ENCODE measurements at regions not wholly inside any gene's neighbourhood (a gene's known extent, or its start where the extent isn't known, plus 50 kb on each side); places are given as distances from the start of the nearest gene placed in this dataset.
"Not testable (repeated sequence)": the region's sequence is repeated elsewhere in the genome, so short reads cannot be mapped to it uniquely, and the experiment has no call there.

DNA sequence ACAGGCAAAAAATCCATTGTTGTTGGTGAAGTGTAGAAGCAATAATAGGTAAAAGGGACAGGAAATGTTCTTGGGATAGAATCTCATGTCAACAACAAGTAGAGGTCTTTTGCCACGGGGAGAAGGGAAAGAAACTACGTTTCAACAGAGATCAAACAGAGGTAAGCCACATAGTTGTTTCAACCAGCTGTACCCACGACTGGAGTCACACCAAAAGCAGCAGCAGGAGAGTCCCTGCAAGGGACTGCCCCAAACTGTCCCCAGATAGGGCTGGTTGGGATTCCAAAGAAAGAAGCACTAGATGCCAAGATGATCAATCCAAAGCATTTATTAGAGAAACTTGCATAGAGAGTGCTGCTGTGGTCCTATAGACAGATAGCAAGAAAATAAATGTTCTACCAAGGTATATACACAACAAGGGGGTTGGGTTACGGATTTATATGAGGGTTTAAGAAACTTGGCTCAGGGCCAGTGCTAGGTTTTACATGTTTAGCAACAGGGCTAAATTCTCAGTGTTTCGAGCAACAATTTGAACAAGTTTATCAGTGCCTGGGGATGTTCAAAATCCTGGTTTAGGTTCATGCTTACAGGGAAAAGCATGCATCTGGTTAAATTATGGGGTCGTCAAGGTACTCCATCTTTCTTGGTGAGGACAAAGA is 466.5 kb downstream of the MMUT start:
- H3K27ac Mint-ChIP-seq, result no peak overlapping the region

DNA sequence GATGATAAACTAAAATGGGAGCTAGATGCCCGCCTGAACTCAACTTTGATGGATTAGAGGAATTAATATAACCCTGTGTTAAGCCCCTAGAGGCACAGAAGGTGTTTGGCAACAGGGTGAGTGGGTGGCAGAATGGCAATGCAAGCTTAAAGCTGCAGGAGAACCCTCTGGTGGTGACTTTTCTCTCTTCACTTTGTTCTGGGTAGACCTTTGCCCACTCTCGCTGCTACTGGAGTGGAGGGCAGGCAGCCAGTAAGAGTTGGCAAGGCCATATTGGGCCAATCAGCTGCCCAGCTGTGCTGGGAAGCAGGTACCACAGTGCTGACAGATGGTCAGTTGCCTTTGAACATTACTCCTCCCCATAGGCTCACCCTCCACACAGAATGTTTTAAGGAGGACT is 468.2 kb downstream of the MMUT start:
- Mint-ChIP-seq H3K4me1 (ENCODE audit: low read depth) (no peaks in the 10 kb centered on the region), H3K27me3 (ENCODE audit: insufficient read depth) (no peaks in the 10 kb centered on the region), H3K27ac (no peak overlapping the region), H3K4me3 (no peak overlapping the region), H3K36me3 (ENCODE audit: low read depth) (no peaks in the 10 kb centered on the region), H3K9me3 (peaks cover 8% of the 10 kb centered on the region)
- intact Hi-C loops (cut with micrococcal nuclease), result no loop called here
- DNase-seq (ENCODE audit: low spot score), result no peak

More for the DNA sequence above, 466.5 kb downstream of the MMUT start:
- no peak for DNase-seq (ENCODE audit: low spot score)
- intact Hi-C loops (cut with micrococcal nuclease), result no loop called here
- Mint-ChIP-seq H3K36me3 (ENCODE audit: low read depth) (no peaks in the 10 kb centered on the region), H3K4me3 (no peak overlapping the region), H3K27me3 (ENCODE audit: insufficient read depth) (no peaks in the 10 kb centered on the region), H3K9me3 (peaks cover under 1% of the 10 kb centered on the region), H3K4me1 (ENCODE audit: low read depth) (no peaks in the 10 kb centered on the region)

DNA sequence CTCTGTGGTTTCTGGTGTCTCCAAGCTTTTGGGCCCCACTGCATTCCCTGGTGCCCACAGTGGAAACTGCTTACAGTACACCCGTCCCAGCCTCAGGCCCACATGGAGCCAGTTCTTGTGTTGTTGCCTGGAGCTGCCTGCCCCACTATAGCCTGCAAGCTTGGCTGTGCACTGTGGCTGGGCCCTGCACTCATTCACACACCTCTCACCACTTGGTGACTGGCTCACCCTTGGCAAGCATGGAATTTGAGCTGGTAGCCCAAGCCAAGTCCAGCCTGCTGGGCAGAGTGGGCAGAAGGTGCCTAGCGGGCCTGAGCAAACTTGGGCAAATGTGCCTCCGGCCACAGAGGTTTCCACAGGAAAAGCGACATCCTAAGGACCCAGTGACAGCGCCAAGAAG is 472.3 kb downstream of the MMUT start:
- no peak overlapping the region for H3K27ac Mint-ChIP-seq

DNA sequence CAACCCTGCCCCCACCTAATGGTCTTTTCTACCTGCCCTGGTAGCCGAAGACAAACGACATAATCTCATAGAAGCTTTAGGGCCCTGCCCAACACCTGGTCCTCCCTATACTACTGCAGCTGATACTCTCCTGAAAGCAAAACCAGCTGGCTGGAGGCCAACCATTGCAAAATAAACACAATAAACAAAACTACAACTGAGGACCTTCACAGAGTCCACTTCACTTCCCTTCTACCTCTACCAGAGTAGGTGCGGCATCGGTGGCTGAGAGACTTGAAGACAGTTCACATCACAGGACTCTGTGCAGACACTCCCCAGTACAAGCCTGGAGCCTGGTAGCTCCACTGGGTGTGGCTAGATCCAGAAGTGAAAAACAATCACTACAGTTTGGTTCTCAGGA is 476.2 kb downstream of the MMUT start:
- H3K27me3 Mint-ChIP-seq (ENCODE audit: insufficient read depth), result no peaks in the 10 kb centered on the region
- H3K27ac Mint-ChIP-seq, result no peak overlapping the region
- H3K9me3 Mint-ChIP-seq, result peaks cover 21% of the 10 kb centered on the region
- H3K36me3 Mint-ChIP-seq (ENCODE audit: low read depth), result no peaks in the 10 kb centered on the region
- H3K4me1 Mint-ChIP-seq (ENCODE audit: low read depth), result no peaks in the 10 kb centered on the region
- H3K4me3 Mint-ChIP-seq, result no peak overlapping the region
- intact Hi-C loops (cut with micrococcal nuclease), result no loop called here
- DNase-seq (ENCODE audit: low spot score), result no peak

More for the DNA sequence above, 472.3 kb downstream of the MMUT start:
- Mint-ChIP-seq H3K4me1 (ENCODE audit: low read depth) (no peaks in the 10 kb centered on the region), H3K36me3 (ENCODE audit: low read depth) (no peaks in the 10 kb centered on the region), H3K27me3 (ENCODE audit: insufficient read depth) (no peaks in the 10 kb centered on the region), H3K4me3 (no peak overlapping the region), H3K9me3 (peaks cover 18% of the 10 kb centered on the region)
- intact Hi-C loops (cut with micrococcal nuclease), result no loop called here
- DNase-seq (ENCODE audit: low spot score), result no peak

DNA sequence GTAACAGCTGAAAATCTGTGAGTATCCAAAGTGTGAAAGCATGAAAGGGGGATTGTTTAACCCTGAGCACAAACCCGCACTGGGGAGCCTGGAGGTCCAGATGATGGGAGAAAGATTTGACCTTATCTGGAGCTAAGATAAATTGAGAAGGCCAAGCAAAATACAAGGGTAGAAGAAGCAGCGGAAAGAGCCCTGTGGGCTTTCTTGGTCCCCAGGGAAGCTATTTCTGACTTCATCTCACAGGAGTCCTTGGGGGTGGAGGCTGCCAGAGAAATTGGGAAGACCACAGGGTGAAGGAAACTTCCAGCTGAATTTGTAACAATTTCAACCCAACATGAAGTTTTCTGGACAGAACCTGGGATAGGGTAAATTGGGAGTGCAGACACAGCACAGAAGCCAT is 476.9 kb downstream of the MMUT start:
- Mint-ChIP-seq H3K4me1 (ENCODE audit: low read depth) (no peaks in the 10 kb centered on the region), H3K27ac (no peak overlapping the region), H3K9me3 (peaks cover 16% of the 10 kb centered on the region), H3K36me3 (ENCODE audit: low read depth) (no peaks in the 10 kb centered on the region), H3K4me3 (no peak overlapping the region), H3K27me3 (ENCODE audit: insufficient read depth) (no peaks in the 10 kb centered on the region)
- intact Hi-C loops (cut with micrococcal nuclease), result no loop called here
- DNase-seq (ENCODE audit: low spot score), result no peak

DNA sequence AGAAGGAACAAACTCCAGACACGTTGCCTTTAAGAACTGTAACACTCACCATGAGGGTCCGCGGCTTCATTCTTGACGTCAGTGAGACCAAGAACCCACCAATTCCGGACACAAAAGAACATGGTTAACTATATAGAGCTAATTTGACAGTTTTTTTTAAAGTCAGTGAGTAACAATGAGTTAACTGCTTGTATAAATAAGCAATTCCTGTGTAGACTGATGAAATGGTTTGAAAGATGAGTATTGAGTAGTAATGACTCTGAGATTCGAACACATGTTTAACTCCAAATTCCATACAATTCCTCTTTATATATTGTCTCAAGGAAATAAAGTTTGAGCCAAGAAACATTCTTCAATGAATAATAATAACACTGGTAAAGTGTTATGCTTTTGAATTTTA is 478.0 kb downstream of the MMUT start:
- no peaks in the 10 kb centered on the region for H3K27me3 Mint-ChIP-seq (ENCODE audit: insufficient read depth)
- H3K4me1 Mint-ChIP-seq (ENCODE audit: low read depth), result no peaks in the 10 kb centered on the region
- H3K4me3 Mint-ChIP-seq, result no peak overlapping the region
- intact Hi-C loops (cut with micrococcal nuclease), result no loop called here
- no peaks in the 10 kb centered on the region for H3K36me3 Mint-ChIP-seq (ENCODE audit: low read depth)
- H3K9me3 Mint-ChIP-seq, result peaks cover 13% of the 10 kb centered on the region
- H3K27ac Mint-ChIP-seq, result no peak overlapping the region
- no peak for DNase-seq (ENCODE audit: low spot score)

DNA sequence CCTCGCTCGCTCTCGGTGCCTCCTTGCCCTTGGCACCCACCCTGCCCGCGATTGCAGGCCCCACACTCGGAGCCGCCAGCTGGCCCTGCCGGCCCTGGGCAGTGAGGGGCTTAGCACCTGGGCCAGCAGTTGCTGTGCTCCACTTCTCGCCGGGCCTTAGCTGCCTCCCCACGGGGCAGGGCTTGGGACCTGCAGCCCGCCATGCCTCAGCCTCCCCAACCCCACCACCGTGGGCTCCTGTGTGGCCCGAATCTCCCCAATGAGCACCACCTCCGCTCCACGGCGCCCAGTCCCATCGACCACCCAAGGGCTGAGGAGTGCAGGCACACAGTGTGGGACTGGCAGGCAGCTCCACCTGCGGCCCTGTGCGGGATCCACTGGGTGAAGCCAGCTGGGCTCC is 479.1 kb downstream of the MMUT start:
- H3K4me1 Mint-ChIP-seq (ENCODE audit: low read depth); H3K4me3 Mint-ChIP-seq; H3K27me3 Mint-ChIP-seq (ENCODE audit: insufficient read depth); DNase-seq (ENCODE audit: low spot score); intact Hi-C loops (cut with micrococcal nuclease); H3K27ac Mint-ChIP-seq; H3K9me3 Mint-ChIP-seq; H3K36me3 Mint-ChIP-seq (ENCODE audit: low read depth): not testable (repeated sequence)

DNA sequence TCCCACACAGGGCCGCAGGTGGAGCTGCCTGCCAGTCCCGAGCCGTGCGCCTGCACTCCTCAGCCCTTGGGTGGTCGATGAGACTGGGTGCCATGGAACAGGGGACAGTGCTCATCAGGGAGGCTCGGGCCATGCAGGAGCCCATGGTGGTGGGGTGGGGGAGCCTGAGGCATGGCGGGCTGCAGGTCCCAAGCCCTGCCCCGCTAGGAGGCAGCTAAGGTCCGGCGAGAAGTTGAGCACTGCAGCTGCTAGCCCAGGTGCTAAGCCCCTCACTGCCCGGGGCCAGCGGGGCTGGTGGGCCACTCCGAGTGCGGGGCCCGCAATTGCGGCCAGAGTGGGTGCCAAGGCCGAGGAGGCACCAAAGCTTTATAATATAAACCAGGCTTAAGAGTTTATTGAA is 479.7 kb downstream of the MMUT start:
- no peak for DNase-seq (ENCODE audit: low spot score)
- Mint-ChIP-seq H3K4me3 (no peak overlapping the region), H3K4me1 (ENCODE audit: low read depth) (no peaks in the 10 kb centered on the region), H3K27ac (no peak overlapping the region), H3K9me3 (peaks cover 4% of the 10 kb centered on the region), H3K36me3 (ENCODE audit: low read depth) (no peaks in the 10 kb centered on the region), H3K27me3 (ENCODE audit: insufficient read depth) (no peaks in the 10 kb centered on the region)
- intact Hi-C loops (cut with micrococcal nuclease), result no loop called here

DNA sequence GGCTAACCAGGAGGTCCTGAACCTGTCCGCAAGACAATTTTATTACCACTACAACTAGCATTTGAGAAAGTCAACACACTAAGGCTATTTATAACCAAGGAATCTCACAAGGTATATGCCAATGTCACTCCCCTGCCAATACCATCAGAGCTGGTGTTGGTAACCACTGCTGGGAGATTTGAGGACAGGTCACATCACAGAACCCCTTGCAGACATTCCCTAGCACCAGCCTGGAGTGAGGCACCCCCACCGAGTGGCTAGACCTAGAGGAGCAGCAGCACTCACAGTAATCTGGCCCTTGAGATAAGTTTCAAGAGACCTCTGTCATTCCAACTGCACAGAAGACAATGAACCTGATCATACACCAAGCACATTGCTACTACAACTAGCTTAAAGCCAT is 483.2 kb downstream of the MMUT start:
- intact Hi-C loops (cut with micrococcal nuclease), result no loop called here
- Mint-ChIP-seq H3K9me3 (peaks cover 4% of the 10 kb centered on the region), H3K4me3 (no peak overlapping the region)

DNA sequence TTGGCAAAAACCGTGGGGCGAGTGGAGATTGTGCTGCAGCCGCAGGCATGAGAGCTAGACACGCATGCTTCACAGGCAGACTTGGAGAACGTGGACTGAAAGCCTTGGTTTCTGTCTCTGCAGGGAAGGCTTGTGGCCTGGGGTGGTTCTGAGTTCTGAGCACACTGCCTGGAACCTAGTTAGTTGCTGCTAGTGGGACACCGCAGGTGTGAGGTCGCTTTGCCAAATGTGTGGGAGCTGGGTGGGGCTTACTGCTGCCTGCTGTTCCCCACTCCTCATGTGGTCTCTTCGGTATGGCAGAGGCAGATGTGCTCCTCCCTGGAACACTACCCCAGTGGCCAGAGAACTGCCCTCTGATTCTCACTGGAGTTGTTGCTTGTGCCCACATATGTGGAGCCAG is 484.0 kb downstream of the MMUT start:
- Mint-ChIP-seq H3K4me3 (no peak overlapping the region), H3K27ac (no peak overlapping the region), H3K4me1 (ENCODE audit: low read depth) (no peaks in the 10 kb centered on the region), H3K27me3 (ENCODE audit: insufficient read depth) (no peaks in the 10 kb centered on the region), H3K9me3 (peaks cover 4% of the 10 kb centered on the region), H3K36me3 (ENCODE audit: low read depth) (no peaks in the 10 kb centered on the region)
- no peak for DNase-seq (ENCODE audit: low spot score)
- intact Hi-C loops (cut with micrococcal nuclease), result no loop called here

More for the DNA sequence above, 483.2 kb downstream of the MMUT start:
- Mint-ChIP-seq H3K4me1 (ENCODE audit: low read depth) (no peaks in the 10 kb centered on the region), H3K27ac (no peak overlapping the region), H3K36me3 (ENCODE audit: low read depth) (no peaks in the 10 kb centered on the region), H3K27me3 (ENCODE audit: insufficient read depth) (no peaks in the 10 kb centered on the region)
- no peak for DNase-seq (ENCODE audit: low spot score)

DNA sequence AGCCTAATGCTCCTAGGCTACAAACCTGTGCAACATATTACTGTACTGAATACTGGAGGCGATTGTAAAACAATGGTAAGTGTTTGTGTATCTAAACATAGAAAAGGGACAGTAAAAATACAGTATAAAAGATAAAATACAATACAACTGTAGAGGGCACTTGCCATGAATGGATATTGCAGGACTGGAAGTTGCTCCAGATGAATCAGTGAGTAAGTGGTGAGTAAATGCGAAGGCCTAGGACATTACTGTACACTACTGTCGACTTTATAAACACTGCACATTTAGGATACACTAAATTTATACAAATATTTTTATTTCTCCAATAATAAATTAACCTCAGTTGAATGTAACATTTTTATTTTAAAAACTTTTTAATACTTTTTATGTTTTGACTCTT is 485.0 kb downstream of the MMUT start:
- Mint-ChIP-seq H3K36me3 (ENCODE audit: low read depth) (no peaks in the 10 kb centered on the region), H3K27me3 (ENCODE audit: insufficient read depth) (no peaks in the 10 kb centered on the region), H3K9me3 (peaks cover 4% of the 10 kb centered on the region), H3K27ac (no peak overlapping the region), H3K4me1 (ENCODE audit: low read depth) (no peaks in the 10 kb centered on the region), H3K4me3 (no peak overlapping the region)
- DNase-seq (ENCODE audit: low spot score), result no peak
- intact Hi-C loops (cut with micrococcal nuclease), result no loop called here

DNA sequence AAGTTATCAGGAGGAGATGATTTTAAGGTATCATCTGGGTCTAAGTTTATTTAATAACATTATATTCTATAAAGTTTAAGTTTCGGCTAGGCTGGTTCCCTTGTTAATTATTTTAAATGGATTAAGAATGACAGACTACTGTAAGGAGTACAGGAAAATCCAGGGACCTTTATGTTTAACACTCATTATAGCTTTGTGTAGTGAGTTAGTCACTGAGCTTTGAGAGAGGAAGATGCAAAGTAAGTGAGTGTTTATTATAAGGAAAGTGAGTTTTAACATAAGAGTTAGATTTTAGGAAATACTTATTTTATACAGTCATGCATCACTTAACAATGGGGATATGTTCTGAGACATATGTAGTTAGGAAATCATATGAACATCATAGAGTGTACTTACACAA is 485.5 kb downstream of the MMUT start:
- H3K9me3 Mint-ChIP-seq, result peaks cover 2% of the 10 kb centered on the region
- H3K36me3 Mint-ChIP-seq (ENCODE audit: low read depth), result no peaks in the 10 kb centered on the region
- no peak overlapping the region for H3K27ac Mint-ChIP-seq
- no peak overlapping the region for H3K4me3 Mint-ChIP-seq
- intact Hi-C loops (cut with micrococcal nuclease), result no loop called here
- H3K4me1 Mint-ChIP-seq (ENCODE audit: low read depth), result no peaks in the 10 kb centered on the region
- H3K27me3 Mint-ChIP-seq (ENCODE audit: insufficient read depth), result no peaks in the 10 kb centered on the region
- no peak for DNase-seq (ENCODE audit: low spot score)

DNA sequence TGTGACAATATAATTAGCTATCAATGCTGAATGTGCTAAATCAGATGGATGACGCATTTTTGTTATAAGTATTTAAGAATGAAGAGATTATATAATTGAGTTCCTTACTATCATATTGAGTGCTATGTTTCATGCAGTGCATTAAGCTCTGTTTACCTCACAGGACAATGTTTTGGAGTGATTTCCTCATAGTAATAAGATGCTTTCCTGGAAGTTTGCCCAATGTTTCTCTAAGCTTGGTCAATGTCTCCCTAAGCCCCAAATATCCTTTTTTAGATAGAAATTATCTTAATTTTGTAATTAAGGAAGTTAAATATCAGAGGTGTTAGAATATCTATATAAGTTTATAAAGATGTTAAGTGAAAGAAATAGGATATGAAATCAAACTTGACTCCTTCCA is 489.6 kb downstream of the MMUT start:
- intact Hi-C loops (cut with micrococcal nuclease), result no loop called here
- Mint-ChIP-seq H3K4me1 (ENCODE audit: low read depth) (no peaks in the 10 kb centered on the region), H3K27ac (no peak overlapping the region), H3K9me3 (peaks cover 4% of the 10 kb centered on the region), H3K4me3 (no peak overlapping the region), H3K27me3 (ENCODE audit: insufficient read depth) (no peaks in the 10 kb centered on the region), H3K36me3 (ENCODE audit: low read depth) (no peaks in the 10 kb centered on the region)
- no peak for DNase-seq (ENCODE audit: low spot score)

DNA sequence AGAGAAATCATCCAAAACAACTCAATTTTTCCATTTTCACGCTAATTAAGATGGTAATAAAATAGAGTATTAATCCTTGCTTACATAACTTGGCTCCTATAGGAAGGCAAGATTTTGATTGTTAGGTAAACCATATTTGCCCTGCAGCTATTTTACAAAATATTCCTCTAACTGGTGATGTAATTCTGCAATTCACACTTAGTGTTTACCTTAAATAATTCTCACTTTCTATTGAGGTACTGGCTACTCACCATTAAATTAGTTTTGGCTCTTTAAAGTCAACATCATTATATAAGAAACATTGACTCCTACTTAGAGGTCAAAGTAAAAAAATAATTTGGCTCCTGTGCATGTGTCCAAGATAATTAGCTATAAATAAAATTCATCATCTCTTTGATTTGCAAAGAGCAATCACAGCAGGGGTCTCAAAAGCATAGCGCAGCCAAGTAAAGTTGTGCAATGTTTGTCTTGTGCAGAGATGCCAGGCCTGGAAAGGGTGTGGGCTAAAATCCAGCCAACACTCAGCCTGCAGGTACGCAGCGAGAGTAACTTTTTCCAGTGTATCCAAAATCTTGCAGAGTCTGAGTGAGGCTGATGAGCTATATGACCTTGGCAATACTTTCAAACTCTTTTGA is 501.2 kb downstream of the MMUT start:
- H3K9me3 Mint-ChIP-seq, result no peaks in the 10 kb centered on the region
- no peak overlapping the region for H3K4me3 Mint-ChIP-seq
- no peaks in the 10 kb centered on the region for H3K27me3 Mint-ChIP-seq (ENCODE audit: insufficient read depth)

More for the DNA sequence above, 501.2 kb downstream of the MMUT start:
- Mint-ChIP-seq H3K27ac (no peak overlapping the region), H3K4me1 (ENCODE audit: low read depth) (no peaks in the 10 kb centered on the region), H3K36me3 (ENCODE audit: low read depth) (no peaks in the 10 kb centered on the region)
- intact Hi-C loops (cut with micrococcal nuclease), result no loop called here
- DNase-seq (ENCODE audit: low spot score), result no peak

All from activated T-helper 1 cell treated with anti-CD3 and anti-CD28 coated beads, Interleukin-12 subunit alpha, Interleukin-12 subunit beta, Interleukin-2, Interleukin-4 antibody, amounts not matched to agents 30 ng/mL and 10 ng/mL and 1 ng/mL, durations not matched to agents 14 hours and 24 hours and 36 hours (primary cell).